ENCODE measurements at regions not wholly inside any gene's neighbourhood (a gene's known extent, or its start where the extent isn't known, plus 50 kb on each side); places are given as distances from the start of the nearest gene placed in this dataset.

GRCh38 chr13:50594276-50595051 lies 249.0 kb downstream of the DLEU7 start:
- H3K36me3 Mint-ChIP-seq (ENCODE audit: low read depth), result no peaks in the 10 kb centered on the region
- peaks cover 3% of the 10 kb centered on the region for H3K27me3 Mint-ChIP-seq (ENCODE audit: low read depth, poor library complexity)
- peak; percentile 56 for DNase-seq
- no peak for TF ChIP-seq CTCF (IDR thresholded peaks at IDR 0.05)
- no peak overlapping the region for H3K4me3 Mint-ChIP-seq
- H3K4me1 Mint-ChIP-seq, result peaks cover 73% of the 10 kb centered on the region
- no peaks in the 10 kb centered on the region for H3K9me3 Mint-ChIP-seq
- H3K27ac Mint-ChIP-seq, result peak overlapping the region; percentile 92

GRCh38 chr13:50595196-50595595 lies 248.3 kb downstream of the DLEU7 start:
- no peaks in the 10 kb centered on the region for H3K27me3 Mint-ChIP-seq (ENCODE audit: low read depth, poor library complexity)
- no peak overlapping the region for H3K4me3 Mint-ChIP-seq
- no peaks in the 10 kb centered on the region for H3K36me3 Mint-ChIP-seq (ENCODE audit: low read depth)
- peak overlapping the region; percentile 92 for H3K27ac Mint-ChIP-seq
- peaks cover 73% of the 10 kb centered on the region for H3K4me1 Mint-ChIP-seq
- H3K9me3 Mint-ChIP-seq, result no peaks in the 10 kb centered on the region
- TF ChIP-seq CTCF (IDR thresholded peaks at IDR 0.05), result no peak
- DNase-seq, result no peak

GRCh38 chr13:50596156-50596555 lies 247.3 kb downstream of the DLEU7 start:
- Mint-ChIP-seq H3K36me3 (ENCODE audit: low read depth) (no peaks in the 10 kb centered on the region), H3K27ac (no peak overlapping the region), H3K9me3 (no peaks in the 10 kb centered on the region), H3K27me3 (ENCODE audit: low read depth, poor library complexity) (no peaks in the 10 kb centered on the region), H3K4me3 (no peak overlapping the region), H3K4me1 (peaks cover 75% of the 10 kb centered on the region)
- no peak for DNase-seq
- no peak for TF ChIP-seq CTCF (IDR thresholded peaks at IDR 0.05)

GRCh38 chr13:50596776-50597203 lies 246.7 kb downstream of the DLEU7 start:
- no peaks in the 10 kb centered on the region for H3K27me3 Mint-ChIP-seq (ENCODE audit: low read depth, poor library complexity)
- H3K36me3 Mint-ChIP-seq (ENCODE audit: low read depth), result no peaks in the 10 kb centered on the region
- H3K4me1 Mint-ChIP-seq, result peaks cover 75% of the 10 kb centered on the region
- H3K4me3 Mint-ChIP-seq, result no peak overlapping the region
- no peaks in the 10 kb centered on the region for H3K9me3 Mint-ChIP-seq
- H3K27ac Mint-ChIP-seq, result no peak overlapping the region
- no peak for DNase-seq
- no peak for TF ChIP-seq CTCF (IDR thresholded peaks at IDR 0.05)

GRCh38 chr13:50598338-50598737 lies 245.2 kb downstream of the DLEU7 start:
- Mint-ChIP-seq H3K27me3 (ENCODE audit: low read depth, poor library complexity) (no peaks in the 10 kb centered on the region), H3K9me3 (no peaks in the 10 kb centered on the region)
- no peak for TF ChIP-seq CTCF (IDR thresholded peaks at IDR 0.05)

GRCh38 chr13:50599046-50599445 lies 244.4 kb downstream of the DLEU7 start:
- H3K27ac Mint-ChIP-seq, result peak overlapping the region; percentile 17

More at GRCh38 chr13:50598338-50598737, 245.2 kb downstream of the DLEU7 start:
- H3K27ac Mint-ChIP-seq, result no peak overlapping the region
- H3K36me3 Mint-ChIP-seq (ENCODE audit: low read depth), result no peaks in the 10 kb centered on the region
- no peak for DNase-seq
- H3K4me3 Mint-ChIP-seq, result no peak overlapping the region
- peaks cover 68% of the 10 kb centered on the region for H3K4me1 Mint-ChIP-seq

More at GRCh38 chr13:50599046-50599445, 244.4 kb downstream of the DLEU7 start:
- Mint-ChIP-seq H3K4me3 (no peak overlapping the region), H3K36me3 (ENCODE audit: low read depth) (no peaks in the 10 kb centered on the region), H3K4me1 (peaks cover 61% of the 10 kb centered on the region), H3K9me3 (no peaks in the 10 kb centered on the region), H3K27me3 (ENCODE audit: low read depth, poor library complexity) (no peaks in the 10 kb centered on the region)
- no peak for TF ChIP-seq CTCF (IDR thresholded peaks at IDR 0.05)
- no peak for DNase-seq

All from nephron progenitor cell (in vitro differentiated cells).